A673 (cell line): ENCODE measurements at regions not wholly inside any gene's neighbourhood (a gene's known extent, or its start where the extent isn't known, plus 50 kb on each side); places are given as distances from the start of the nearest gene placed in this dataset.

Experiments
- BruUV-seq: library from RNA; stranded (reverse); fragments of 400-500 nt; replicated peaks from 2 replicates; lab custom pipeline; 2021; lab: Mats Ljungman, UMichigan
- CTCF ChIA-PET: fragments of 300-600 bp; sonication (Branson Sonifier 250); formaldehyde crosslinking; loops from one replicate; lab custom pipeline; 2022; ENCODE audit warnings: antibody characterized with exemption; lab: Charles Lee
- POLR2A ChIA-PET: fragments of 300-600 bp; sonication (Branson Sonifier 250); formaldehyde crosslinking; loops from one replicate; lab custom pipeline; 2022; ENCODE audit warnings: antibody characterized with exemption; ENCODE audit not compliant: low non-redundant PET; lab: Charles Lee
- DNase-seq: peaks from one replicate; pipeline ENCODE4 v3.0.0-alpha.2; 2015; ENCODE audit warnings: low spot score
- H3K27ac ChIP-seq: fragments of 200-600 bp; sonication (generic); 2 replicates; pipeline ENCODE4 v1.5.1; 2016; ENCODE audit warnings: mixed run types, low read depth, mild to moderate bottlenecking, mixed read lengths, antibody characterized with exemption, low read length; ENCODE audit not compliant: poor library complexity, severe bottlenecking
- H3K27me3 ChIP-seq: fragments of 200-600 bp; sonication (generic); replicated peaks from 2 replicates; pipeline ENCODE4 v1.6.1; 2017; ENCODE audit warnings: mixed run types, low read depth, mild to moderate bottlenecking, mixed read lengths, antibody characterized with exemption, low read length; ENCODE audit not compliant: insufficient read depth, poor library complexity
- H3K36me3 ChIP-seq: fragments of 200-600 bp; sonication (generic); 2 replicates; pipeline ENCODE4 v1.6.1; 2016; ENCODE audit warnings: mixed run types, mild to moderate bottlenecking, mixed read lengths, antibody characterized with exemption, low read length; ENCODE audit not compliant: insufficient read depth, poor library complexity, severe bottlenecking
- H3K4me1 ChIP-seq: fragments of 200-600 bp; sonication (generic); 2 replicates; pipeline ENCODE4 v1.6.1; 2017; ENCODE audit warnings: mixed run types, mild to moderate bottlenecking, mixed read lengths, antibody characterized with exemption, low read length; ENCODE audit not compliant: insufficient read depth, poor library complexity, severe bottlenecking
- H3K4me3 ChIP-seq: fragments of 200-600 bp; sonication (generic); 2 replicates; pipeline ENCODE4 v1.5.1; 2016; ENCODE audit warnings: low read depth, mixed run types, mild to moderate bottlenecking, mixed read lengths, low read length; ENCODE audit not compliant: poor library complexity, severe bottlenecking
- H3K9me3 ChIP-seq: fragments of 200-600 bp; sonication (generic); 2 replicates; pipeline ENCODE4 v1.6.1; 2016; ENCODE audit warnings: mixed run types, low read depth, mild to moderate bottlenecking, mixed read lengths, antibody characterized with exemption, low read length; ENCODE audit not compliant: poor library complexity, severe bottlenecking
- EZH2 ChIP-seq: fragments of 200-600 bp; sonication (generic); IDR thresholded peaks from 2 replicates; pipeline ENCODE4 v1.6.1; 2017; ENCODE audit warnings: borderline replicate concordance, low read depth, mild to moderate bottlenecking, mixed read lengths, antibody characterized with exemption, low read length; ENCODE audit not compliant: poor library complexity, severe bottlenecking
- intact Hi-C: fragments of 100-400 bp; cut with micrococcal nuclease; formaldehyde crosslinking; loops from one replicate; pipeline ENCODE4 v1.10.0; 2022; ENCODE audit not compliant: unreplicated experiment
- TF ChIP-seq, protein P1 (sequence below): fragments of 300-800, 200-600 bp; sonication (generic); conservative IDR thresholded peaks from 2 replicates; pipeline ENCODE4 v1.5.1; 2017; ENCODE audit warnings: low read depth, mild to moderate bottlenecking, antibody characterized with exemption, low read length, moderate library complexity, mixed read lengths

DNA sequence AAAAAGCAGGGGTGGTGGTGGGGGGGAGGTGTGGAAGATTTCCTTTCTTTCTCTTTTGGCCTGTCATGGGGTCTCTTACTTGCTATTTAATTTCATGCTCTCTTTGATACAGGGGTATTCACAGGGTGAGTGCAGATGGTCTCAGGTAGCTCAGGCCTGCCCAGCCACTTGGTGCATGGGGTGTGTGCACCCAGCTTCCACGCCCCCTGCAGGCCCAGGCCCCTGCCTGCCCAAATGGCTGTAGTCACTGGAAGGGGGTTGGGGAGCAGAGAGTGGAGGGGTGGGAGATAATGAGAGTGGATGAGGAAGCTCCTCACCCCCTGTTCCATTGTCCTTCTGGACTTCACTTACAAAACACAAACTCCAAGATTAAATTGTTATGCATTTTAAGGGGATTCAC is 133.6 kb upstream of the SGK1 start:
- Histone ChIP-seq H3K36me3 (no peaks in the 10 kb centered on the region), H3K4me3 (no peak overlapping the region), H3K9me3 (no peaks in the 10 kb centered on the region), H3K4me1 (peaks cover 10% of the 10 kb centered on the region), H3K27ac (no peak overlapping the region), H3K27me3 (no peaks in the 10 kb centered on the region)
- intact Hi-C loops = no loop called here
- ChIA-PET CTCF (no interaction called here), POLR2A (no interaction called here)
- DNase-seq = no peak
- no TSS peak for BruUV-seq
- TF ChIP-seq EZH2 = no peak
- TF ChIP-seq, protein P1, sequence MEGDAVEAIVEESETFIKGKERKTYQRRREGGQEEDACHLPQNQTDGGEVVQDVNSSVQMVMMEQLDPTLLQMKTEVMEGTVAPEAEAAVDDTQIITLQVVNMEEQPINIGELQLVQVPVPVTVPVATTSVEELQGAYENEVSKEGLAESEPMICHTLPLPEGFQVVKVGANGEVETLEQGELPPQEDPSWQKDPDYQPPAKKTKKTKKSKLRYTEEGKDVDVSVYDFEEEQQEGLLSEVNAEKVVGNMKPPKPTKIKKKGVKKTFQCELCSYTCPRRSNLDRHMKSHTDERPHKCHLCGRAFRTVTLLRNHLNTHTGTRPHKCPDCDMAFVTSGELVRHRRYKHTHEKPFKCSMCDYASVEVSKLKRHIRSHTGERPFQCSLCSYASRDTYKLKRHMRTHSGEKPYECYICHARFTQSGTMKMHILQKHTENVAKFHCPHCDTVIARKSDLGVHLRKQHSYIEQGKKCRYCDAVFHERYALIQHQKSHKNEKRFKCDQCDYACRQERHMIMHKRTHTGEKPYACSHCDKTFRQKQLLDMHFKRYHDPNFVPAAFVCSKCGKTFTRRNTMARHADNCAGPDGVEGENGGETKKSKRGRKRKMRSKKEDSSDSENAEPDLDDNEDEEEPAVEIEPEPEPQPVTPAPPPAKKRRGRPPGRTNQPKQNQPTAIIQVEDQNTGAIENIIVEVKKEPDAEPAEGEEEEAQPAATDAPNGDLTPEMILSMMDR = 0 out of 2 replicates have a peak, but pooled peaks have one; percentile 11

DNA sequence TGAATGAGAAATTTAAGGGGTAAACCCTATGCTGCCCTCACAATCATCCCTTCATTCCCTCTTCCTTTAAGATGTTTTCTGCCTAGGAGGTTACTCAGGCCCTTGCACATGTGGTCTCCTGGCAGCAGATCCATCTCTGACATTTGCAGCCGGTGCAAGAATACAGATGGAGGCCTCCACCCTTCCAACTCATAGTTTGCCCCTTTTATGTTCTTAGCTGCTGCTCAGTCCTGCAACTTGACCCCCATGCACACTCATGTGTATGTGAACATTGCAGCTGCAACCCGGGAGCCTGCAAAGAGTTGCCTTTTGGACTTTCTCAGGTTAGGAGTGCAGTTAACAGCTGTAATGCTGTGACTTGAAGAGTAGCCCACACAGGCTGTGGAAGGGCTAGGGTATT is 131.9 kb upstream of the SGK1 start:
- no peak for DNase-seq
- no peak for TF ChIP-seq EZH2
- TF ChIP-seq, protein P1 = no peak
- no peaks in the 10 kb centered on the region for H3K27me3 ChIP-seq
- peaks cover 10% of the 10 kb centered on the region for H3K4me1 ChIP-seq
- no peak overlapping the region for H3K27ac ChIP-seq
- no peak overlapping the region for H3K4me3 ChIP-seq
- no peaks in the 10 kb centered on the region for H3K36me3 ChIP-seq
- CTCF ChIA-PET = no interaction called here
- intact Hi-C loops = no loop called here
- POLR2A ChIA-PET = no interaction called here
- H3K9me3 ChIP-seq = no peaks in the 10 kb centered on the region
- BruUV-seq = no TSS peak

DNA sequence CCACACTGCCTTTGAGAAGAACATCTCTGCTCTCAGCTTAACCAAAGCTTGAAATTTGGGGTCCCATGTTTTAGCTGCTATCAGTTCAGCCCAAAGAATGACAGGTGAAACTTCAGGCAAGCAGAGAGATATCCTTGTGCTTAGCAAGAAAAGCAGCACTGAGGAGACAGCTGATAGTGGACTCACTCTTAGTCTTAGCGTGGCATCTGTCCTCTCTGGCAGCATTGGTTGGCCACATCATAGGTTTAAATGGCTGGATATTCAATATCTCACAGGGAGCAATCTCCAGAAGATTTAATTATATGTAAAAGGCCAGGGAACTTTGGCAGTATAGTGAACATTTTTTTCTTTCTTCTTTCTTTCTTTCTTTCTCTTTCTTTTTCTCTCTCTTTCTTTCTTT is 131.1 kb upstream of the SGK1 start:
- DNase-seq = no peak
- BruUV-seq = no TSS peak
- no peaks in the 10 kb centered on the region for H3K27me3 ChIP-seq
- ChIA-PET POLR2A (interaction anchor here (0.7 kb wide), 1 partner anchor 69 kb away, joined by 3 read pairs; no protein-coding TSS in a partner anchor), CTCF (no interaction called here)
- peaks cover 10% of the 10 kb centered on the region for H3K4me1 ChIP-seq
- TF ChIP-seq, protein P1 = no peak
- TF ChIP-seq EZH2 = no peak
- no peaks in the 10 kb centered on the region for H3K9me3 ChIP-seq
- H3K4me3 ChIP-seq = no peak overlapping the region
- intact Hi-C loops = no loop called here
- H3K27ac ChIP-seq = no peak overlapping the region
- H3K36me3 ChIP-seq = no peaks in the 10 kb centered on the region
